K562 (cell line): ENCODE measurements at regions not wholly inside any gene's neighbourhood (a gene's known extent, or its start where the extent isn't known, plus 50 kb on each side); places are given as distances from the start of the nearest gene placed in this dataset.

Experiments
- FOXM1 ChIP-seq, 2 experiments: fragments of 450-650 bp in 1 of 2; sonication (generic) in 1 of 2; formaldehyde crosslinking in 1 of 2; IDR thresholded peaks; 2 replicates each; pipeline versions ENCODE4 v1.6.1 to v1.9.0; 2017 to 2022; ENCODE audit warnings: low read depth in 2 of 2, mild to moderate bottlenecking in 2 of 2, missing genetic modification reagents in 1 of 2, moderate library complexity in 1 of 2
- YY1 ChIP-seq, 3 experiments: IDR thresholded peaks; 2 replicates each; pipeline ENCODE4 v1.6.1; 2011; ENCODE audit warnings: low read length in 2 of 3, mild to moderate bottlenecking in 2 of 3, moderate library complexity in 2 of 3, borderline replicate concordance in 1 of 3, control low read depth in 1 of 3, low read depth in 1 of 3; ENCODE audit not compliant: insufficient read depth in 3 of 3, insufficient replicate concordance in 2 of 3, control insufficient read depth in 1 of 3, insufficient read length in 1 of 3; ENCODE audit errors: extremely low read depth in 1 of 3

- TF ChIP-seq FOXM1 (IDR thresholded peaks at IDR 0.05; ENCODE audit: low read depth) (no peak), FOXM1 (CRISPR knock-in tag; IDR thresholded peaks at IDR 0.05; ENCODE audit: low read depth) (no peak), YY1 (IDR thresholded peaks at IDR 0.05; ENCODE audit: borderline replicate concordance in 1 of 3, control insufficient read depth in 1 of 3, extremely low read depth in 1 of 3, insufficient read depth in 3 of 3, insufficient read length in 1 of 3, insufficient replicate concordance in 2 of 3, low read depth in 1 of 3, low read length in 2 of 3) (no peak)
Observed at GRCh38 chr5:74098456-74098855, 472.5 kb downstream of the ARHGEF28 start.
